OCI-LY1 (cell line): ENCODE measurements at regions not wholly inside any gene's neighbourhood (a gene's known extent, or its start where the extent isn't known, plus 50 kb on each side); places are given as distances from the start of the nearest gene placed in this dataset.

Experiments used
- H2AFZ ChIP-seq: fragments of 200-600 bp; sonication (generic), shearing (Covaris generic); 2 replicates; pipeline ENCODE4 v1.6.0; 2014; ENCODE audit warnings: antibody characterized with exemption, mild to moderate bottlenecking, low read length
- H3F3A ChIP-seq: fragments of 200-600 bp; sonication (generic), shearing (Covaris generic); 2 replicates; pipeline ENCODE4 v1.6.0; 2014; ENCODE audit warnings: mild to moderate bottlenecking, antibody characterized with exemption, low read length, moderate library complexity; ENCODE audit not compliant: insufficient read depth
- H3K27ac ChIP-seq: fragments of 200-600 bp; sonication (generic); 2 replicates; pipeline ENCODE4 v1.5.1; 2014; ENCODE audit warnings: low read length, mixed run types, mild to moderate bottlenecking, low read depth; ENCODE audit not compliant: poor library complexity, severe bottlenecking
- H3K27me3 ChIP-seq: fragments of 200-600 bp; sonication (generic); 2 replicates; pipeline ENCODE4 v1.6.0; 2014; ENCODE audit warnings: antibody characterized with exemption, mild to moderate bottlenecking, low read length, moderate library complexity; ENCODE audit not compliant: insufficient read depth
- H3K36me3 ChIP-seq: fragments of 200-600 bp; sonication (generic); 2 replicates; pipeline ENCODE4 v1.6.1; 2014; ENCODE audit warnings: mild to moderate bottlenecking, antibody characterized with exemption, low read length, moderate library complexity, mixed read lengths; ENCODE audit not compliant: insufficient read depth
- H3K4me1 ChIP-seq: fragments of 200-600 bp; sonication (generic); 2 replicates; pipeline ENCODE4 v1.5.1; 2014; ENCODE audit warnings: mild to moderate bottlenecking, low read length, moderate library complexity; ENCODE audit not compliant: insufficient read depth, severe bottlenecking
- H3K4me2 ChIP-seq: fragments of 200-600 bp; sonication (generic), shearing (Covaris generic); 2 replicates; pipeline ENCODE4 v1.6.1; 2014; ENCODE audit warnings: low read length
- H3K4me3 ChIP-seq: fragments of 200-600 bp; sonication (generic); 2 replicates; pipeline ENCODE4 v1.5.1; 2014; ENCODE audit warnings: low read length, low read depth, mild to moderate bottlenecking, mixed read lengths; ENCODE audit not compliant: poor library complexity, severe bottlenecking
- H3K79me2 ChIP-seq: fragments of 200-600 bp; shearing (Covaris generic); 2 replicates; pipeline ENCODE4 v1.6.1; 2016; ENCODE audit warnings: mixed run types, low read length, mixed read lengths; ENCODE audit not compliant: insufficient read depth
- H3K9ac ChIP-seq: fragments of 200-600 bp; sonication (generic), shearing (Covaris generic); 2 replicates; pipeline ENCODE4 v1.6.1; 2014; ENCODE audit warnings: mild to moderate bottlenecking, low read length, mixed read lengths
- H3K9me2 ChIP-seq: fragments of 200-600 bp; sonication (generic), shearing (Covaris generic); 2 replicates; pipeline ENCODE4 v1.6.1; 2014; ENCODE audit warnings: low read depth, mild to moderate bottlenecking, low read length, mixed read lengths
- H3K9me3 ChIP-seq: fragments of 200-600 bp; shearing (Covaris generic); 2 replicates; pipeline ENCODE4 v1.6.1; 2014; ENCODE audit warnings: low read length, mixed read lengths
- H4K20me1 ChIP-seq: fragments of 200-600 bp; sonication (generic), shearing (Covaris generic); 2 replicates; pipeline ENCODE4 v1.6.0; 2016; ENCODE audit warnings: mild to moderate bottlenecking, low read length; ENCODE audit not compliant: insufficient read depth
- CTCF ChIP-seq: fragments of 200-600 bp; sonication (generic), shearing (Covaris generic); IDR thresholded peaks from 2 replicates; pipeline ENCODE4 v1.5.1; 2017; ENCODE audit warnings: mild to moderate bottlenecking, antibody characterized with exemption, low read length, moderate library complexity, mixed read lengths
- EZH2 ChIP-seq: fragments of 200-600 bp; sonication (generic), shearing (Covaris generic); IDR thresholded peaks from 2 replicates; pipeline ENCODE4 v1.8.0; 2017; ENCODE audit warnings: borderline replicate concordance, mixed run types, mild to moderate bottlenecking, antibody characterized with exemption, low read length, moderate library complexity, mixed read lengths

DNA sequence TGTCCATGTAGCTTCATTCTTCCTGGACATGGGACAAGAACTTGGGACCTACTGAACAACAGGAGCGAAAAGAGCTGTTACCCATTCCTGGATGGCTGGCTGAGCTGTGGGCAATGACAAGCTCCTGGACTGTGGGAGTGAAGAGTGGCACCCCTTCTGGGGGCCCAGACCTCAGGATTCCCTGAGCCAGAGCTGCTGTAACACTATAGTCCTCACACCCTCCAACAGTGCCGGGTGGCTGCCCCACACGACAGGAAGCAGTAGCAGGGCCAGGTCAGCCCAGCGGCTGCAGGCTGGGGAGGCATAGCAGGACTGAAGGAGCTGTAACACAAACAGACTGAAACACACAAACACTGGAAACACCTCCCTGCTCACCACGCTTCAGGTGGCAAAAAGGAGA, 169.7 kb upstream of the IRX2 start:
- Histone ChIP-seq H3K9me2 (no peaks in the 10 kb centered on the region), H4K20me1 (no peaks in the 10 kb centered on the region), H3K79me2 (no peaks in the 10 kb centered on the region), H3K9me3 (no peaks in the 10 kb centered on the region), H3K27ac (no peak overlapping the region), H3K9ac (no peak overlapping the region), H3K27me3 (no peaks in the 10 kb centered on the region), H3K4me2 (no peak overlapping the region), H3K4me3 (no peak overlapping the region), H2AFZ (no peak overlapping the region), H3K36me3 (no peaks in the 10 kb centered on the region), H3F3A (no peaks in the 10 kb centered on the region), H3K4me1 (no peaks in the 10 kb centered on the region)
- TF ChIP-seq EZH2, result no peak
- no peak for TF ChIP-seq CTCF

DNA sequence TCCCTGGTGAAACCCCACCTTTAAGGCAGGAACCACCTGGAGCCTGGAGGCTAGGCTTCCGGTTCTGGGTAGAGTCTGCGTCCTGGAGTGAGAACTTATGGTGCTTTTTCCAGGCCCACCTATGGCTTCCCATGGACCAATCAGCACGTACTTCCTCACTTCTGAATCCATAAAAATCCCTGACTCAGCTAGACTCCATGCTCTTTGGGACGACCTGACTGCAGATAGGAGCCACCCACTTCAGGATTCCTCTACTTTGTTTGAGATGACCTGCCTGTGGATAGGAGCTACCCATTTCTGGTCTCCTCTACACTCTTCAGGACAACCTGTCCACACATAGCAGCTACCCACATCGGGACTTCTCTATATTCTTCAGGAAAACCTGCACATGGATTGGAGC, 168.8 kb upstream of the IRX2 start:
- Histone ChIP-seq H3K27me3 (no peaks in the 10 kb centered on the region), H3K9ac (no peak overlapping the region), H3K4me3 (no peak overlapping the region), H3F3A (no peaks in the 10 kb centered on the region), H3K4me2 (no peak overlapping the region), H3K27ac (no peak overlapping the region), H2AFZ (no peak overlapping the region), H3K9me3 (no peaks in the 10 kb centered on the region), H3K9me2 (no peaks in the 10 kb centered on the region), H3K36me3 (no peaks in the 10 kb centered on the region), H3K79me2 (no peaks in the 10 kb centered on the region), H4K20me1 (no peaks in the 10 kb centered on the region), H3K4me1 (no peaks in the 10 kb centered on the region)
- TF ChIP-seq EZH2, result no peak
- no peak for TF ChIP-seq CTCF

- Histone ChIP-seq H3K9me2 (no peaks in the 10 kb centered on the region), H3K79me2 (no peaks in the 10 kb centered on the region), H3K36me3 (no peaks in the 10 kb centered on the region), H3K27ac (no peak overlapping the region), H2AFZ (no peak overlapping the region), H3K4me3 (no peak overlapping the region), H4K20me1 (no peaks in the 10 kb centered on the region), H3K9me3 (no peaks in the 10 kb centered on the region), H3K9ac (no peak overlapping the region), H3F3A (no peaks in the 10 kb centered on the region), H3K4me1 (no peaks in the 10 kb centered on the region), H3K27me3 (no peaks in the 10 kb centered on the region), H3K4me2 (no peak overlapping the region)
- TF ChIP-seq CTCF (no peak), EZH2 (no peak)
These were observed 168.0 kb upstream of the IRX2 start for GRCh38 chr5:2919310-2920018.
